GM18511 (cell line): ENCODE measurements at regions not wholly inside any gene's neighbourhood (a gene's known extent, or its start where the extent isn't known, plus 50 kb on each side); places are given as distances from the start of the nearest gene placed in this dataset.
"Not testable (repeated sequence)": the region's sequence is repeated elsewhere in the genome, so short reads cannot be mapped to it uniquely, and the experiment has no call there.

Experiments used
- ATAC-seq: cut with Tn5 transposase; IDR thresholded peaks from one replicate; pipeline ENCODE4 v1.9.1; 2021; ENCODE audit warnings: mild to moderate bottlenecking, moderate library complexity; ENCODE audit not compliant: unreplicated experiment

GRCh38 chr10:8305876-8306652 lies 251.6 kb downstream of the GATA3 start:
- ATAC-seq = no peak

- ATAC-seq = no peak
Observed at GRCh38 chr10:8306685-8307364, 252.3 kb downstream of the GATA3 start.

- ATAC-seq = no peak
Observed at GRCh38 chr10:8310930-8311329, 256.4 kb downstream of the GATA3 start.

- no peak for ATAC-seq
Observed at GRCh38 chr10:8311526-8312070, 257.1 kb downstream of the GATA3 start.

GRCh38 chr10:8312079-8312478 lies 257.6 kb downstream of the GATA3 start:
- ATAC-seq = no peak

- ATAC-seq = no peak
Observed at GRCh38 chr10:8312781-8313180, 258.3 kb downstream of the GATA3 start.

- ATAC-seq = no peak
Observed at GRCh38 chr10:8314486-8314885, 260.0 kb downstream of the GATA3 start.

GRCh38 chr10:8315619-8316021 lies 261.1 kb downstream of the GATA3 start:
- peak; percentile 61 for ATAC-seq

- no peak for ATAC-seq
Observed at GRCh38 chr10:8316284-8316683, 261.8 kb downstream of the GATA3 start.

GRCh38 chr10:8318429-8318828 lies 263.9 kb downstream of the GATA3 start:
- ATAC-seq = not testable (repeated sequence)

- ATAC-seq = no peak
Observed at GRCh38 chr10:8318956-8319355, 264.5 kb downstream of the GATA3 start.

- ATAC-seq = no peak
Observed at GRCh38 chr10:8319704-8320103, 265.2 kb downstream of the GATA3 start.

GRCh38 chr10:8321990-8322389 lies 267.5 kb downstream of the GATA3 start:
- no peak for ATAC-seq

- ATAC-seq = no peak
Observed at GRCh38 chr10:8323428-8324054, 269.1 kb downstream of the GATA3 start.

GRCh38 chr10:8325024-8325980 lies 270.8 kb downstream of the GATA3 start:
- no peak for ATAC-seq

GRCh38 chr10:8326396-8327139 lies 272.1 kb downstream of the GATA3 start:
- ATAC-seq = no peak

- ATAC-seq = no peak
Observed at GRCh38 chr10:8327140-8327423, 272.6 kb downstream of the GATA3 start.

- ATAC-seq = no peak
Observed at GRCh38 chr10:8331387-8331786, 276.9 kb downstream of the GATA3 start.

- peak; percentile 97 for ATAC-seq
Observed at GRCh38 chr10:8331896-8332729, 277.6 kb downstream of the GATA3 start.
